HCT116 (cell line): ENCODE measurements at regions not wholly inside any gene's neighbourhood (a gene's known extent, or its start where the extent isn't known, plus 50 kb on each side); places are given as distances from the start of the nearest gene placed in this dataset.

Experiments used
- ATAC-seq: fragments of 200-7000 bp; cut with Tn5 transposase; 2 replicates; pipeline ENCODE4 v1.9.1; 2020; ENCODE audit warnings: mild to moderate bottlenecking, moderate library complexity
- BruUV-seq: library from RNA; stranded (reverse); fragments of 400-500 nt; replicated peaks from 2 replicates; lab custom pipeline; 2021; lab: Mats Ljungman, UMichigan
- CTCF ChIA-PET: fragments of 300-600 bp; sonication (Branson Sonifier 250); formaldehyde crosslinking; loops from one replicate; lab custom pipeline; 2021; ENCODE audit warnings: antibody characterized with exemption; lab: Charles Lee
- POLR2A ChIA-PET: fragments of 300-600, 350-600 bp; sonication (Branson Sonifier 250); formaldehyde crosslinking; loops from one replicate; lab custom pipeline; 2021; ENCODE audit warnings: antibody characterized with exemption; lab: Charles Lee
- RAD21 ChIA-PET, 2 experiments: fragments of 300-600 bp; sonication (Branson Sonifier 250); formaldehyde crosslinking; loops; one replicate each; lab custom pipeline; 2023; ENCODE audit warnings: low total read pairs in 2 of 2; ENCODE audit not compliant: uncharacterized antibody in 2 of 2, unreplicated experiment in 2 of 2, low non-redundant PET in 1 of 2; lab: Charles Lee
- DNase-seq: peaks from one replicate; pipeline ENCODE4 v3.0.0-alpha.2; 2010; ENCODE audit warnings: low read depth, low spot score
- H2AFZ ChIP-seq: fragments of 200-600 bp; shearing (Covaris generic), sonication (generic); 2 replicates; pipeline ENCODE4 v1.6.1; 2017; ENCODE audit warnings: low read depth, mixed run types, mixed read lengths, antibody characterized with exemption, low read length; ENCODE audit not compliant: poor library complexity, severe bottlenecking
- H3K27ac ChIP-seq: 2 replicates; pipeline ENCODE4 v1.5.1; 2012; ENCODE audit warnings: low read depth, low read length
- H3K27me3 ChIP-seq: fragments of 200-600 bp; sonication (generic); 2 replicates; pipeline ENCODE4 v1.6.1; 2016; ENCODE audit warnings: mixed run types, low read length, mixed read lengths; ENCODE audit not compliant: insufficient read depth
- H3K36me3 ChIP-seq, 2 experiments: fragments of 200-500 bp in 1 of 2; fragments of 200-600 bp in 1 of 2; sonication (Bioruptor generic) in 1 of 2; sonication (generic) in 1 of 2; 2 replicates each; pipeline versions ENCODE4 v1.5.1 to v1.6.1; 2014 to 2016; ENCODE audit warnings: low read length in 2 of 2, inconsistent platforms in 1 of 2, mixed read lengths in 1 of 2, mixed run types in 1 of 2; ENCODE audit not compliant: insufficient read depth in 2 of 2, control insufficient read depth in 1 of 2
- H3K4me1 ChIP-seq, 2 experiments: fragments of 200-600 bp in 1 of 2; sonication (generic) in 1 of 2; 2 replicates each; pipeline versions ENCODE4 v1.5.1 to v1.6.1; 2012 to 2017; ENCODE audit warnings: low read length in 2 of 2, inconsistent platforms in 1 of 2, mild to moderate bottlenecking in 1 of 2, mixed read lengths in 1 of 2, mixed run types in 1 of 2, moderate library complexity in 1 of 2; ENCODE audit not compliant: insufficient read depth in 2 of 2, control insufficient read depth in 1 of 2
- H3K4me2 ChIP-seq: fragments of 200-600 bp; sonication (generic); 2 replicates; pipeline ENCODE4 v1.6.1; 2017; ENCODE audit warnings: mixed run types, low read length, mixed read lengths
- H3K4me3 ChIP-seq, 2 experiments: fragments of 200-600 bp in 1 of 2; sonication (generic) in 1 of 2; replicated peaks in 1 of 2; 2 replicates each; pipeline ENCODE4 v1.5.1; 2011 to 2016; ENCODE audit warnings: low read length in 2 of 2, control low read depth in 1 of 2, low read depth in 1 of 2, mild to moderate bottlenecking in 1 of 2, mixed read lengths in 1 of 2, mixed run types in 1 of 2
- H3K79me2 ChIP-seq: fragments of 200-600 bp; sonication (generic); 2 replicates; pipeline ENCODE4 v1.6.1; 2017; ENCODE audit warnings: mild to moderate bottlenecking, mixed run types, low read length, moderate library complexity, mixed read lengths; ENCODE audit not compliant: insufficient read depth
- H3K9ac ChIP-seq: fragments of 200-600 bp; sonication (generic); 2 replicates; pipeline ENCODE4 v1.6.1; 2016; ENCODE audit warnings: low read length, mixed read lengths
- H3K9me2 ChIP-seq: fragments of 200-600 bp; sonication (generic), shearing (Covaris generic); 2 replicates; pipeline ENCODE4 v1.6.1; 2017; ENCODE audit warnings: mixed run types, mild to moderate bottlenecking, moderate library complexity; ENCODE audit not compliant: insufficient read depth
- H3K9me3 ChIP-seq, 2 experiments: fragments of 200-500 bp in 1 of 2; fragments of 200-600 bp in 1 of 2; sonication (Bioruptor generic) in 1 of 2; sonication (generic) in 1 of 2; 2 replicates each; pipeline ENCODE4 v1.6.1; 2014 to 2017; ENCODE audit warnings: low read length in 2 of 2, mixed read lengths in 2 of 2, inconsistent platforms in 1 of 2, low read depth in 1 of 2, mild to moderate bottlenecking in 1 of 2, mixed run types in 1 of 2, moderate library complexity in 1 of 2; ENCODE audit not compliant: control insufficient read depth in 1 of 2, insufficient read depth in 1 of 2
- H4K20me1 ChIP-seq: fragments of 200-600 bp; sonication (generic), shearing (Covaris generic); 2 replicates; pipeline ENCODE4 v1.6.1; 2017; ENCODE audit warnings: mixed run types, mild to moderate bottlenecking, moderate library complexity; ENCODE audit not compliant: insufficient read depth
- CBX3 ChIP-seq: IDR thresholded peaks from 2 replicates; pipeline ENCODE4 v1.6.1; 2012; ENCODE audit warnings: low read depth
- CEBPB ChIP-seq: IDR thresholded peaks from 2 replicates; pipeline ENCODE4 v1.6.1; 2012; ENCODE audit warnings: low read depth
- EGR1 ChIP-seq: IDR thresholded peaks from 2 replicates; pipeline ENCODE4 v1.6.1; 2012; ENCODE audit warnings: low read depth
- ELF1 ChIP-seq: IDR thresholded peaks from 2 replicates; pipeline ENCODE4 v1.6.1; 2012; ENCODE audit warnings: low read depth, borderline replicate concordance
- EZH2 ChIP-seq: fragments of 200-600 bp; sonication (generic); IDR thresholded peaks from 2 replicates; pipeline ENCODE4 v1.6.1; 2017; ENCODE audit warnings: antibody characterized with exemption, mixed run types
- FOSL1 ChIP-seq: IDR thresholded peaks from 2 replicates; pipeline ENCODE4 v1.6.1; 2012; ENCODE audit warnings: low read depth
- JUND ChIP-seq: IDR thresholded peaks from 2 replicates; pipeline ENCODE4 v1.6.1; 2012
- POLR2A ChIP-seq: IDR thresholded peaks from 2 replicates; pipeline ENCODE4 v1.7.0; 2011; ENCODE audit warnings: borderline replicate concordance; ENCODE audit not compliant: insufficient read depth, insufficient read length; ENCODE audit errors: extremely low read depth
- POLR2AphosphoS5 ChIP-seq: IDR thresholded peaks from 2 replicates; pipeline ENCODE4 v1.6.1; 2011; ENCODE audit warnings: mild to moderate bottlenecking, low read depth, low read length, moderate library complexity
- REST ChIP-seq: IDR thresholded peaks from 2 replicates; pipeline ENCODE4 v1.6.1; 2012; ENCODE audit warnings: low read depth
- SIN3A ChIP-seq: IDR thresholded peaks from 2 replicates; pipeline ENCODE4 v1.6.1; 2012; ENCODE audit warnings: low read depth
- SRF ChIP-seq: IDR thresholded peaks from 2 replicates; pipeline ENCODE4 v1.6.1; 2012; ENCODE audit warnings: low read depth
- TCF7L2 ChIP-seq: IDR thresholded peaks from 2 replicates; pipeline ENCODE4 v1.7.0; 2011; ENCODE audit warnings: borderline replicate concordance, inconsistent platforms; ENCODE audit not compliant: insufficient read depth, insufficient read length; ENCODE audit errors: extremely low read depth
- ZBTB33 ChIP-seq: IDR thresholded peaks from 2 replicates; pipeline ENCODE4 v1.6.1; 2011; ENCODE audit warnings: mild to moderate bottlenecking, low read length, moderate library complexity; ENCODE audit not compliant: insufficient replicate concordance; ENCODE audit errors: extremely low read depth
- ZFX ChIP-seq: fragments of 450-650 bp; IDR thresholded peaks from 2 replicates; pipeline ENCODE4 v1.6.1; 2017
- ZNF274 ChIP-seq: fragments of 200-500 bp; sonication (Bioruptor generic); IDR thresholded peaks from 2 replicates; pipeline ENCODE4 v1.6.1; 2014; ENCODE audit warnings: mild to moderate bottlenecking, low read depth, low read length, inconsistent platforms
- intact Hi-C: fragments of 100-400 bp; cut with micrococcal nuclease; formaldehyde crosslinking; loops from 2 replicates; pipeline ENCODE4 v1.10.0; 2022
- TF ChIP-seq, protein P1 (sequence below), 3 experiments: fragments of 200-600 bp in 1 of 3; sonication (generic) in 1 of 3; IDR thresholded peaks in 2 of 3; conservative IDR thresholded peaks in 1 of 3; 2 replicates each; pipeline ENCODE4 v1.5.1; 2012 to 2017; ENCODE audit warnings: low read depth in 2 of 3, low read length in 2 of 3, antibody characterized with exemption in 1 of 3, borderline replicate concordance in 1 of 3, control low read depth in 1 of 3, mild to moderate bottlenecking in 1 of 3, mixed read lengths in 1 of 3, mixed run types in 1 of 3, moderate library complexity in 1 of 3; ENCODE audit not compliant: insufficient read depth in 1 of 3

DNA sequence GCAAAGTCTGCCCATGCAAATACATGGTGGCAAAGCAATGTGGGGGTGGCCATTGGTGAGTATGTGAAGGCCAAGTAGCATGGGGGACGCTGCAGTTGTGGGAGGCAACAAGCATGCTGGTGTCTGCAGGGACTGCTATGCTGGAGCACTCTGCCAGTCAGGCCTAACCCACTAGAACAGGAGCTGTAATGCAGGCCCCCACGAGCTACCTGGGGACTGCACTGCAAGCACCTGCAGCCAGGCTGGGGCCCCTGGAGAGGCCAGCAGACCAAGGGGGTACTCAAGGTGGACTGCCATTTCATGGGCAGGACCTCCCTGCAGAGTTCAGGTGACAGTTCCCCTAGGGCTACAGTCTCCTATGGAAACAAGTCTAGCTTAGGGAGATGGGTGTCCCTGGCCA is 183.8 kb upstream of the PDE4D start:
- intact Hi-C loops: no loop called here
- no peaks in the 10 kb centered on the region for H3K4me1 ChIP-seq
- POLR2A ChIA-PET: no interaction called here

More for the DNA sequence above, 183.8 kb upstream of the PDE4D start:
- Histone ChIP-seq H3K36me3 (no peaks in the 10 kb centered on the region), H4K20me1 (no peaks in the 10 kb centered on the region), H3K9me2 (no peaks in the 10 kb centered on the region), H3K79me2 (no peaks in the 10 kb centered on the region), H3K4me2 (no peak overlapping the region), H3K27me3 (no peaks in the 10 kb centered on the region), H3K9ac (no peak overlapping the region), H3K4me3 (no peak overlapping the region), H3K27ac (no peak overlapping the region), H3K9me3 (no peaks in the 10 kb centered on the region; a peak in 1 of 4 replicates), H2AFZ (no peak overlapping the region)
- TF ChIP-seq ZNF274: no peak
- TF ChIP-seq JUND: no peak
- no peak for TF ChIP-seq EZH2
- no peak for TF ChIP-seq CBX3
- no peak for TF ChIP-seq REST
- TF ChIP-seq ELF1: no peak
- TF ChIP-seq ZBTB33: no peak
- no peak for TF ChIP-seq SIN3A
- TF ChIP-seq TCF7L2: no peak
- TF ChIP-seq EGR1: no peak
- TF ChIP-seq POLR2A: no peak
- no peak for TF ChIP-seq CEBPB
- TF ChIP-seq, protein P1, sequence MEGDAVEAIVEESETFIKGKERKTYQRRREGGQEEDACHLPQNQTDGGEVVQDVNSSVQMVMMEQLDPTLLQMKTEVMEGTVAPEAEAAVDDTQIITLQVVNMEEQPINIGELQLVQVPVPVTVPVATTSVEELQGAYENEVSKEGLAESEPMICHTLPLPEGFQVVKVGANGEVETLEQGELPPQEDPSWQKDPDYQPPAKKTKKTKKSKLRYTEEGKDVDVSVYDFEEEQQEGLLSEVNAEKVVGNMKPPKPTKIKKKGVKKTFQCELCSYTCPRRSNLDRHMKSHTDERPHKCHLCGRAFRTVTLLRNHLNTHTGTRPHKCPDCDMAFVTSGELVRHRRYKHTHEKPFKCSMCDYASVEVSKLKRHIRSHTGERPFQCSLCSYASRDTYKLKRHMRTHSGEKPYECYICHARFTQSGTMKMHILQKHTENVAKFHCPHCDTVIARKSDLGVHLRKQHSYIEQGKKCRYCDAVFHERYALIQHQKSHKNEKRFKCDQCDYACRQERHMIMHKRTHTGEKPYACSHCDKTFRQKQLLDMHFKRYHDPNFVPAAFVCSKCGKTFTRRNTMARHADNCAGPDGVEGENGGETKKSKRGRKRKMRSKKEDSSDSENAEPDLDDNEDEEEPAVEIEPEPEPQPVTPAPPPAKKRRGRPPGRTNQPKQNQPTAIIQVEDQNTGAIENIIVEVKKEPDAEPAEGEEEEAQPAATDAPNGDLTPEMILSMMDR (IDR thresholded peaks at IDR 0.05 in 2 of 3, conservative IDR thresholded peaks at IDR 0.05 in 1 of 3; ENCODE audit: borderline replicate concordance in 1 of 3, insufficient read depth in 1 of 3, low read depth in 2 of 3, low read length in 2 of 3): no peak
- no peak for TF ChIP-seq ZFX
- no peak for TF ChIP-seq POLR2AphosphoS5
- TF ChIP-seq SRF: no peak
- TF ChIP-seq FOSL1: no peak
- ATAC-seq (no peak), DNase-seq (no peak)
- no TSS peak for BruUV-seq
- ChIA-PET CTCF (no interaction called here), RAD21 (no interaction called here)
